Renal cortex interstitium (tissue), 11 donors: ENCODE measurements at regions not wholly inside any gene's neighbourhood (a gene's known extent, or its start where the extent isn't known, plus 50 kb on each side); places are given as distances from the start of the nearest gene placed in this dataset.
A peak's percentile ranks its signal among the peaks of the same experiment; 100 is the strongest.
"Not testable (repeated sequence)": the region's sequence is repeated elsewhere in the genome, so short reads cannot be mapped to it uniquely, and the experiment has no call there.

Experiments used
- DNase-seq, 11 donors: peaks; one replicate each; pipeline ENCODE4 v3.0.0-alpha.2; 2013; ENCODE audit warnings: low read depth in 9 of 11, low spot score in 4 of 11; ENCODE audit errors: extremely low read depth in 1 of 11

- no peak for DNase-seq
These were observed 50.4 kb upstream of the ARHGEF7 start for GRCh38 chr13:111064661-111065060.

DNA sequence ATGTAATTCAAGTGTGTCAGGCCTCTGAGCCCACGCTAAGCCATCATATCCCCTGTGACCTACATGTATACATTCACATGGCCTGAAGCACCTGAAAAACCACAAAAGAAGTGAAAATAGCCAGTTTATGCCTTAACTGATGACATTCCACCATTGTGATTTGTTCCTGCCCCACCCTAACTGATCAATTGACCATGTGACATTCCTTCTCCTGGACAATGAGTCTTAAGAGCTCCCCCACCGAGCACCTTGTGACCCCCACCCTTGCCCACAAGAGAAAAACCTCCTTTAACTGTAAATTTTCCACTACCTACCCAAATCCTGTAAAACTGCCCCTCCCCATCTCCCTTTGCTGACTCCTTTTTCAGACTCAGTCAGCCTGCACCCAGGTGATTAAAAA, 52.1 kb upstream of the ARHGEF7 start:
- no peak for DNase-seq

DNA sequence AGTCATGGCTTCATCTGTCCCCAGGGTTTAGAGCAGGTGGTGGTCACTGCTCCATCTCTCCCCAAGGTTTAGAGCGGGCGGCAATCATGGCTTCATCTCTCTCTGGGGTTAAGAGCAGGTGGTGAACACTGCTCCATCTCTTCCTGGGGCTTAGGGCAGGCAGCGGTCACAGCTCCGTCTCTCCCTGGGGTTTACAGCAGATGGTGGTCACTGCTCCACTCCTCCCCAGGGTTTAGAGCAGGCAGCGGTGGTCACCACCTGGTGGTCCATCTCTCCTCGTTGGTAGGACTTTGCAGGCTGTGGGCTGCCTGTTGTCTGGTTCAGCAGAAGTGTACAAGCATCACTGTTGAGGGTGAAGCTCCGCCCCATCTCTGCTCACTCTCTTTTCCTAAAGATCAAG, 52.8 kb upstream of the ARHGEF7 start:
- no peak for DNase-seq

DNA sequence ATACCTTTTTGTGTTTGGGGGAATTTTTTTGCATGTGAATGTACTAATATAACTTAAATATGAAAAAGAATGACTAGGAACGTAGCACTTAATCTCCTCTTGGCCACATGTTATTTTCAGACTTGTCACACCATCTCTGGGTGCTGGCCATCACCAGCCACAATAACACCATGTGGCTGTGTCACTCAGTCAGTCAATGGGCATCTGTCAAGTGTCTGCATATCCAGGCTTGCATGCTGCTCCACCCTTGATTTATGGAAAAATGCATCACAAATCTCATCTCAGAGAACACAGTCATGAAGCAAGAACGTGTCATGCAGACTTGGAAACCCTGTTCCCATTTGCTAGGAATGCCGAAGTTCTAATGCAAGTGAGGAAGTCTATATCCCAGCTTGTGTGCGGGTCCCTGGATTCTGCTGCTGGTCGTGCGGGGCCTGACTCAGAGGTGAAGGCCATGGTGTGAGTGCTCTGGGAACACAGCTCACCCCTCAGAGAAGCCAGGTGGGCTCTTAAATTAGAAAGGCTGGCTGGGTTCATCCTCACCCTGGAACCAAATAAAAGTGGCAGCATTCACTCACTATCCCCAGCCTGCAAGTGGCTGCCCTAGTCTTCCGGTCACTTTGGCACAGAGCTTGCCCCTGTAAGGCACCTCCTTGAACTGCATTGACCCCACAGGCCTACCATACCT, 53.6 kb upstream of the ARHGEF7 start:
- DNase-seq: no peak

DNA sequence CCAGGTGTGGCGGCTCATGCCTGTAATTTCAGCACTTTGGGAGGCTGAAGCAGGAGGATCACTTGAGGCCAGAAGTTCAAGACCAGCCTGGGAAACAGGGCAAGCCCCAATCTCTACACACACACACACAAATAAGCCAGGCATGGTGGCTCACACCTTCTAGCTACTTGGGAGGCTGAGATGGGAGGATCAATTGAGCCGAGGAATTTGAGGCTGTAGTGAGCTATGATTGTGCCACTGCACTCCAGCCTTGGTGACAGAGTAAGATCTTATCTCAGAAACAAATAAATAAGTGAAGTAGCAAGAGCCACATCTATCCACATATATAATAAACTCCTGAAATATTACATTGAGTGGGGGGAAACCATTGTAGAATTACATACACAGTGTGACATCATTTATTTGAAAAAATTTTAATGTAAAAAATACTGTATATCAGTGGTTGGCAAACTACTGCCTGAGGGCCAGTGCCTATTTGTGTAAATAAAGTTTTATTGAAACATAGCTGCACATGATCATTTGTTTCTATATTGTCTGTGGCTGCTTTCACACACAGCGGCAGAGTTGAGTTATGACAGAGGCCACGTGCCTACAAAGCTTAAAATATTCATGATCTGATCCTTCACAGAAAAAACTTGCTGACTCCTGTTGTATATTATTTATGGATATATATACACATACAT, 54.7 kb upstream of the ARHGEF7 start:
- no peak for DNase-seq

DNA sequence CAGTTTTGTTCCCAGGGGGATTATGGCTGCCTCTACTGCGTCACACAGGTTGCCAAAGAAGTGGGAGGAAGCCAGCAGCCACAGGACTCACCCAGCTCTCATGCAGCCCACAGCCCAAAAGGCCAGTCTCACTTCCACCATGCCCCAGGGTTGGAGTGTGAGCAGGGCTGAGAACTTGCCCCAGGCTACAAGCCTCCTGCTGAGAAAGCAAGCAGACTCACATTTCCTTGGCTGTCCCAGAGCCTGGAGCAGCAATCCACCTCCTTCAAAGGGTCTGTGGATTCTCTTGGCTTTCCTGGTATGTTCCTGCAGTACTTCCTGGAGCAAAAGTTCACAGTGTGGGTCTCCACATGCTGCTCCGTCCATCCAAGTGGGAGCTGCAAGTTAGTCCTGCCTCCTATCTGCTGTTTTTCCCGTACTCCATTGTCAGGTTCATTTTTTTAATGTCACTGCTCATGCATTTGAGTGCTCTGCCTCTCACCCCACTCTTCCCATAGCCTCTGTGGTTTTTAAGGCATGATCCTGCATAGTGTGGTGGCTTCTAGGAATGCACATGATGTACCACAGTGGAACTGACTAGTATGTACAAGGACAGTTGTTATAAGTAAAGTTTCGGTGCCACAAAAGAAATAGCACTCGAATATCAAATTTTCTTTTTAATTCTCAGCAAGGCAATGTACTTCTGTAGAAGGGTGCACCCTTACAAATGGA, 56.2 kb upstream of the ARHGEF7 start:
- DNase-seq: no peak

DNA sequence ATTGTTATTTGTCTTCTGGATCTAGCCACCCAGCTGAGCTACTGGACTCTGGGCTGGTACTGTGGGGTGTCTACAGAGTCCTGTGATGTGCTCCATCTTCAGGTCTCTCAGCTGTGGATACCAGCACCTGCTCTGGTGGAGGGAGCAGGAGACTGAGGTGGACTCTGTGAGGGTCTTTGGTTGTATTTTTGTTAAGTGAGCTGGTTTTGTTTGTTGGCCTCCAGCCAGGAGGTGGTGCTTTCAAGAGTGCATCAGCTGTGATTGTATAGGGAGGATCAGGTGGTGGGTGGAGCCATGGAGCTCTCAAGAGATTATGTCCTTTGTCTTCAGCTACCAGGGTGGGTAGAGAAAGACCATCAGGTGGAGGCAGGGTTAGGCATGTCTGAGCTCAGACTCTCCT, 56.8 kb upstream of the ARHGEF7 start:
- not testable (repeated sequence) for DNase-seq

DNA sequence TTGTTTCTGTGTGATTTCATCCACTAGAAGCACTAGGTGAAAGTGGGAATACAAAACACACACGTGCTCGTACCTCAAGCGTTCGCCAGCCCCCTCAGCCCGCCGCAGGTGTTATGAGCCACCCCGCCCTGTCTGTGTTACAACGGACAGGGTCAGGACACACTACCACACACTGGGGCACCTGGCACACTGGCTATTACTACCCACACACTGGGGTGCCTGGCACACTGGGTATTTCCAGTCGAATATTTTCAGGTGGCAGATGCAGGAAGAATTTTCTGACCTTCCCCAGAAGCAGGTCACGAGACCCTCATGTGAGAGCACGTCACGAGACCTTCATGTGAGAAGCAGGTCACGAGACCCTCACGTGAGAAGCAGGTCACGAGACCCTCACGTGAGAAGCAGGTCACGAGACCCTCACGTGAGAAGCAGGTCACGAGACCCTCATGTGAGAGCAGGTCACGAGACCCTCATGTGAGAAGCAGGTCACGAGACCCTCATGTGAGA, 63.3 kb upstream of the ARHGEF7 start:
- not testable (repeated sequence) for DNase-seq

GRCh38 chr13:111051041-111051725, 63.9 kb upstream of the ARHGEF7 start:
- DNase-seq: no peak

GRCh38 chr13:111050539-111050879, 64.6 kb upstream of the ARHGEF7 start:
- no peak for DNase-seq

DNA sequence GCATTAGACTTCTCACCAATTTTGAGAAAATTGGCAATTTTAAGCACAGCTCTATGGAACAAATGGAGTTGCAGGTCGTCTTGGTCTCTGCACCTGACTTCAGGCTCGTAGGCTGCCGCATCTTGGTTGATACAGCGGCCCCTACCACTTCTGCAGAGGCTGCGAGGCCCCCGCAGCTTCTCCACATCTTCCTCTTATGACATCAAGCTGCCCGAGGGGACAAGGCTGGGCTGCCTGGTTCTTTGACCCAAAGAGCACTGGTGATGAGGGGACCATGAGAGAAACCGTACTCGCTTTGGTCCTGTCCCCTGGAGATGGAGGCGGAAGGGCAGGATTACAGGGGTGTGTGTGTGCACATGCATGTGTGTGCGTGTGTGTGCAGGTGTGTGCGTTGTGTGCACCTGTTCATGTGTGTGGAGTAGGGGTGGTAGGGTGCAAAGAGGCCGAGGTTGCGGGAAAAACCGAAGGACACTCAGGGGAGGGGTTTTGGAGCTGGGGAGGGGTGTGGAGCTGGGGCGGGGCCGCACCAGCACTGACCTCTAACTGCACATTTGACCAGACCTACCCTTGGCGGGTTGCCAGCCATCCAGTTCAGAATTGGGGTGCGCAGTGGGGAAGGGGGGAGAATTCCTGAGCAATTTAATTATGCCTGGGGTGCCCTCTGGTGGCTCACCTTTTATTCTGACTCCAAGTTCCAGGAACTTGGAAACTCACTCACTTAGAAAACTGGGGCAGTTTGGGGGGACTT, 65.1 kb upstream of the ARHGEF7 start:
- peak in 1 of 11 donors; percentile 6 for DNase-seq

DNA sequence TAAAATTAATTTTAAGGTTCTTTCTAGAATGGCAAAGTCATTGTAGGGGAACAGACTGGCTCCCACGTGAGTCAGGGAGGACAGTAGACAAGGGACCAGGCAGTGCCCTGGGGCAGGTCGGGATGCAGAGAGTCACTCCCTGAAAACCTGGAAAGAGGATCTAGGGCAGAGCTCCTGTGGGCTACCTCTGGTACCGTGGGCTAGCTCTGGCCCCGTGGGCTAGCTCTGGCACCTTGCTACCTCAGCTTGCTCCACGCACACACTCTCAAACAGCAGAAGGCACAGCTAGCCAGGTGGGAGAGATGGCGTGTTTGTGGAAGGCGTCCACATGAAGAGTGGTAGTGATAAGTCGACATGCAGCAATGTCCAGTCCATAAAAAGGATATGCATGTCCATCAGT, 66.7 kb upstream of the ARHGEF7 start:
- no peak for DNase-seq

DNA sequence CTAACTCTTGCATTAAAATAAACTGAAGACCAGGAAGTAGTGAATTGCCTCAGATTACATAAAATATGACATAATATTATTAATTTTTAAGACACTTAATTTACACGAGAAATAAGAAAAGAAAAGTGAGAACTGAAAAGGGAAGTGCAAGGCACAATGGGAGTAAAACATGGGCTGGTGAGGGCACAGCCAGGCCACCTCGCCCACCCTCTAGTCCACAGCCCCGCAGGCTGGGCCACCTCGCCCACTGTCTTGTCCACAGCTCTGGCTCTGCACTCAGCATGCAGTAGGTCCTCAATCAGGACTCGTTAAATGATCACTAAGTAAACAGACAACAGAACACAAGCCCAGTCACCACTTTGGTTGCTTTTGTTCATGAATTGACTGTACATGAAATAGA, 67.8 kb upstream of the ARHGEF7 start:
- no peak for DNase-seq

DNA sequence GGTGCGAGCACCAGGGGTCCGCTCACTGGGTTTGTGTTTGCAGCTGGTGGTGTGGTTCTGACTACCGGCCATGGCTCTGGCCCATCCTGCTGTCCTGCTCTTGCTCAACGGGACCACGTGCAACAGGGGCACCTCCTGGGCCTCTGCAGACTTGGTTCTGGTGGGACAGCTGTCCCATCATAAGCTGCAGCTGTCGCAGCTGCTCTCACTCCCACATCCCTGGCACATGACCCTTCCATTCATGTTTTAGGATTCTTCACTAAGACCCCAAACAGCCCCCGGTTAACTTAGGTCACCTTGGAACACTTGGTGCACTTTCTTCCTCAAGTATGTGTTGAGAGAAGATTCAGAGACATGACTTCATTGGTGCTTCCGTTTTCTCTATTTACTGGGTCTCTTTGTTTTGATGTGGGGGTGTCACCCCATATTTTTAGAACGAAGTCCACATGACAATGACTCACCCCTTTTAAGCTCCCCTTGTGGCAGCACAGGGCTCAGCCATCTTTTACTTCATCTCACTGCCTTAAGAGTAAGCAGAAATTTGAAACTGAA, 68.4 kb upstream of the ARHGEF7 start:
- DNase-seq: no peak

- no peak for DNase-seq
These were observed 69.9 kb upstream of the ARHGEF7 start for GRCh38 chr13:111045170-111045569.

GRCh38 chr13:111044087-111044830, 70.9 kb upstream of the ARHGEF7 start:
- DNase-seq: no peak

DNA sequence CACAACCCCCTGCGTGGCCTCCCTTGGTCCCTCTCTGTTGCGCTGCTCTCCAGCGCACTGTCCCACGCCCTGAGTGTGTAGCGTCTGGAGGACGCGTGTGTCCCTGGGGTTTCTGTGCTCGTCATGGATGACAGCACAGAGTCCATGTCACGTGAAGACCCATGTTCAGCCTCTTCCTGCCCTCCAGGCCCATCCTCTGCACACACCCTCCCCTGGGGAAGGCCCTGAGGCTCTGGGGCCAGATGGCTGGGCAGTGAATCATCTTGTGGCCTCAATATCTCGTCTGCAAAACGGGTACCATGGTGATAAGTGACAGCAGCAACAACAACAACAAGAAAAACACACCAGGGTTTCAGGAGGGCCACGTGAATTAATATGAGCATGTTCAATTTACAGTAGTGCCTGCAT, 71.5 kb upstream of the ARHGEF7 start:
- DNase-seq: no peak

- no peak for DNase-seq
These were observed 72.4 kb upstream of the ARHGEF7 start for GRCh38 chr13:111042661-111043226.
